Myocyte (in vitro differentiated cells): ENCODE measurements at regions not wholly inside any gene's neighbourhood (a gene's known extent, or its start where the extent isn't known, plus 50 kb on each side); places are given as distances from the start of the nearest gene placed in this dataset.
"Not testable (repeated sequence)": the region's sequence is repeated elsewhere in the genome, so short reads cannot be mapped to it uniquely, and the experiment has no call there.

Source experiments
- DNase-seq: peaks from one replicate; pipeline ENCODE4 v3.0.0-alpha.2; 2012; ENCODE audit warnings: low read depth

DNA sequence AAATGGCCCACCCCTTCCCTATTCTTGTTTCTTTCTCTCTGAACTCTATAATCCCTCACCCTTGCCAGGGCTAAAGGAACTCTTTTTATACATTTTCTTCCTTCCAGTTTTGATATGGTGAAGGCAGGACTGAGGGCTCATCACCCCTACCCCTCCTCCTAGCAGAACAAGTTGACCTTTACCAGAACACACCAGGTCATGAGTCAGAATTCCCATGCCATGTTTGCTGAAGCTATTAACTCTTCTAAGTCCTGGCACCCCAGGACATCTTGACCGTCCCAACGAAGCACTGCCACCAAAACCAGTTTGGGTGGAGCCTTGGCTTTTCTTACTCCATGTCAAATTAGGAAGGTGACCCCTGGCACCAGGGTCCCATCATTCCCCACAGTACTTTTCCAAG, 57.5 kb upstream of the DYNLT3 start:
- DNase-seq: no peak

DNA sequence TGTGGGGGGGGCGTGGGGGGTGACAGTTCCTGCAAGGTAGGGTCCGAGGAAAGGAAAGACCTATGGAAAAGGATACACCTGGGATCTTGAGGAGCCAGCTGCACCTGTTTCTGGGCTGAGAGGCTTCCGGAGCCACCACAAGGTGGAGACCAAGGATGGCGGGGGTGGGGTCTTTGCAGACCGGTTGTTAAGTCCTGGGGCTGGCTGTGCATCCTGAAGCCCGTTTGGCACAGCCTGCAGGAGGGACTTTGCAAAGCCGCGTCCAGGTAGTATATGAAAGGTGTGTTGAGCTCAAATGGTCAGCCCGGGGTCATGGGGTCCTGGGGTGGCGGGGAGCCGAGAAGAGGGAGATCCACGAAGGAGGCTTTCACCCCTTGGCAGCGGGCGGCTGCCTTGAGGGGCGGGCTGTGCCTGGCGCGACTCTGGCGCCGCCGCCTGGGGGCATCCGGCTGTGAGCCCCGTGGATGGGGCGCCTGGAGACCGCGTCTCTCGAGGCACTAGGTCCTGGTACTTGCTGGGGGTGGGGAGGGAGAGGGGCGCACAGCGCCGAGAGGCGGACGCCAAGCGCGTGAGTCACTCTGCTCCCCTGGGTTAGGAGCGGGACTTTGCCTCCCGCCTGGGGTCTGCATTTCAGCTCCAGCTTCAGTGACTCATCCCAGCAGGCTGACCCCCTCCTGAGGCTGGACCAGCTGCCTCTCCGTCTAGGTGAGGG, 58.2 kb upstream of the DYNLT3 start:
- DNase-seq: peak; percentile 27

DNA sequence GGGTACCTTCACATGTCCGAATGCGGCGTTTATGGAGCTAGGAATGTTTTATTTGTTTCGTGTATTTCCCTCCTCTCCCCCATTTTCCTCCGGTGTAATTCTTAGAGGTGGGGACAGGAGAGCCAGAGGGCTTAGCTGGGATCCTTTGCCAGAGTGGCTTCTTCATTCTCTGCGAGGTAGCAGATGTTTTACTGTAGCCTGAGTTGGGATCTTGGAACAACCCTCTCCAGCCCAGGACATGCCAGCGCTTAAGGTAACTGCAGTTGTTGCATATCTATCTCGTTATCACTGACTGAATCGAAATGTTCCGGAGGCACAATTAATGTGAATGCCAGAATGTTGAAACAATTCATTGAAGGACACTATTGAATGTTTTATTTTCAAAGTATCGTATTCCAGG, 59.0 kb upstream of the DYNLT3 start:
- no peak for DNase-seq

DNA sequence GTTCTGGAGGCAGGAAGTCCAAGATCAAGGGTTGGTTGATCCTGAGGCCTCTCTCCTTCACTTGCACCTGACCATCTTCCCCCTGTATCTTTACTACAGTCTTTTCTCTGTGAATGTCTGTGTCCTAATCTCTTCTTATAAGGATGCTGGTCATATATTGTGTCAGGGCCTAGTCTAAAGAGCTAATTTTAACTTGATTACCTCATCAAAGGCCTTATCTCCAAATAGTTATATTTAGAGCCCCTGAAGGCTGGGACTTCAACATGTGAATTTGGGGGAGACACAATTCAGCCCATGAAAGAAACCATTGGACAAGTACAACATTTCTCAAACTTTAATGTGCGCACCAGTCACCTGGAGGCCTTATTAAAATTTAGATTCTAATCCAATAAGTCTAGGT, 62.8 kb upstream of the DYNLT3 start:
- DNase-seq: no peak

DNA sequence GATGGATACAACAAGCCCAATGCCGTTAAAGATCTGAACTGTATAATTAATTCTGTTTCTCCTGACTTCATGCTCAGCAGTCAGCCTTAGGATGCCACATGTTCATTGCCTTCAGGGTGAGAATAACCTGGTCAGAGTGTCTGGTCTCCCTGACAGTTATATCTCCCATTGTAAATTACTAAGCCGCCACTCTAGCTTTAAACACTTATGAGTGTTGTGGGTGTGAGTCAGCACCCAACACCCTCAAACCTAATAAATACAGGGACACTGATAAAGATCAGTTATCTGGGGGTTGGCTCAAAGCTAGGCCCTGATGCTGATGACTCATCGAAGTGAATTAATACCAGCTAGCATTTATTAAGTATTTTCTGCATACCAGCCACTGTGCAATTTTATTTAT, 64.9 kb upstream of the DYNLT3 start:
- DNase-seq: no peak

DNA sequence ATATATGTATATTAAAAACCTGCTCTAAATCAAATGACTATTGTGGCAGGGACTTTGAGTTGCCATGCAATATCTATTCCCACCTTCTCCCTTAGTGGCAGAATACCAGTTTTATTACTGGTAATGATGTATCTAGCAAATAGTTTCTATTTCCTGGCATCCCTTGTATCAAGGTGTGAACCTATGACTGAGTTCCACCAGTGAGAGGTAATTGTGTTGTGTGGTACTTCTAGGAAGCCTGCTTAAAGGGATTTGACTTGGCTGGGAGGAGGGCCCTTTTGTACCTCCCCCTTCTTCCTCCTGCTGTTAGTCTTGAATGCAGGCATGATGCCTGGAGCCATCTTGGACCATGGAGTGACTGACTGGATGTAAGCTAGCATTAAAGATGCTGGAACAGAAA, 65.4 kb upstream of the DYNLT3 start:
- no peak for DNase-seq

DNA sequence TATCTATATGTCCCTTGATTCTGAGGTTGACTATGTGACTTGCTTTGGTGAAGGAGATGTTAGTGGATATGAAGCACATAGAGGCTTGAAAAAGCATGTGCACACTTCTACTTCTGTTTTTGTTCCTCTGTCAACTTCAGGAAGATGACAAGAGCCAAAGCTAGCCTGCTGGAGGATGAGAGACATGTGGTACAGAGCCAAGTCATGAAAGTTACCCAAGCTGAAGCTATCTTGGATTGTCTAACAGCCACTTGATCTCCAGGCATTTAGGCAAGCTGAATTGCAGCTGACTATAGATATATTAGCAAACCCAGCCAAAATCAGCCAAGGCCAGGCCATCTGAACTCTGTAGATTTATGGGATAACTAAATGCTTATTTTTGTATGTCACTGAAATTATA, 70.8 kb upstream of the DYNLT3 start:
- no peak for DNase-seq

DNA sequence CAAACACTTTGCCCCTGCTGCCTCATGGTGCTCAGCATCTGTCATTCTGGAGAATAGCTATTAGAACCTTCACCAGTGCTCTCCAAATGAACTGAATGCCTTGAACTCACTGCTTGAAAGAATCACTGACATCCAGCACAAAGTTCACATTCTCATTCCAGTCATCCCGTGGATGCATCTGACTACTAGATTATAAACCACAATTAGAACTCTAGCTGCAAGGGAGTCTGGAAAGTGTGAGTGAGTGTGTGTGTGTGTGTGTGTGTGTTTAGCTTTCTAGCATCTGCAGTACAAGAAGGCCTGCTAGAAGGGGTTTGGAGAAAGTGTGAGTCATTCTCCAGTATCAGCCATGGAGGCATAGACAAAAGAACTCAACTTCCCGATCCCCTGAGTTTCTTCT, 71.3 kb upstream of the DYNLT3 start:
- no peak for DNase-seq

DNA sequence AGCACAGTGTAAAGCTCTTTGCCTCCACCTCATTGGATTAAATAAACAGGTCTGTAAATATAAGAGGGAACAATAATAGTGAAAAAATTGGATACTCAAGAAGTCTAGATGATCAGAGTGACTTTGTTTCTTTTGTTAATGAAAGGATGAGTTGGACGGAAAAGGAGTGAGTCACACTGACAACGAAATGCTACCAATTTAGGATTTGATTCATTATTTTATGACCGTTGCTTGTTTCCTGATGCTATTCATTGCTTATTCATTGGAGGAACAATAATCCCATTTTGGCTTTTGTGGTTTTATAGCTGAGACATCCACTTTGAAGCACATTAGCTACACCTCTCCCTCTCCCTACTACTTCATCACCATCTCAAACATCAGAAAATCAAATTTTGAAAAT, 74.4 kb upstream of the DYNLT3 start:
- peak; percentile 46 for DNase-seq

DNA sequence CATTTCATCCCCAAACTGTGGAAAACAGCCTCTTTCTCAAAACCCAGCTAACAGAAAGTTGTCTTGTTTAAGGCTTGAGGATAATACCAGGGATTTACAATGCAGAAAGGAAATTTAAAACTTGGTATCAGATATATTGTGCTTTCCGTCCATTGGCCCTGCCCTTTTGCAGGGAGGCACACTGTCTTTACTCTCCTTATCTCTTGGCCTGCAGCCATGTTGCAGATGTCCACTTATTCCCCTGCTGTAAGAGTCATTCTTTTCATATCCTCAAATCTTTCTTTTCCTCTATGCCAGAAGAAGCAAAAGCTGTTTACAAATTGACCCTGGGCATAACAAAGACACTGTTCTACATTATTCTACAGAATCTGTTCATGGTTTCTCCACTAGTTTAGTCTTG, 75.6 kb upstream of the DYNLT3 start:
- no peak for DNase-seq

DNA sequence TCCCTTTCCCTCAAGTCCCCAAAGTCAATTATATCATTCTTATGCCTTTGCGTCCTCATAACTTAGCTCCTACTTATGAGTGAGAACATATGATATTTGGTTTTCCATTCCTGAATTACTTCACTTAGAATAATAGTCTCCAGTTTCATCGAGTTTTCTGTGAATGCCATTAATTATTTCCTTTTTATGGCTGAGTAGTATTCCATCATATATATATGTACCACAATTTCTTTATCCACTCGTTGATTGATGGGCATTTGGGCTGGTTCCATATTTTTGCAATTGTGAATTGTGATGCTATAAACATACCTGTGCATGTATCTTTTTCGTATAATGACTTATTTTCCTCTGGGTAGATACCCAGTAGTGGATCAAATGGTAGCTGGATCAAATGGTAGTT, 78.4 kb upstream of the DYNLT3 start:
- not testable (repeated sequence) for DNase-seq

DNA sequence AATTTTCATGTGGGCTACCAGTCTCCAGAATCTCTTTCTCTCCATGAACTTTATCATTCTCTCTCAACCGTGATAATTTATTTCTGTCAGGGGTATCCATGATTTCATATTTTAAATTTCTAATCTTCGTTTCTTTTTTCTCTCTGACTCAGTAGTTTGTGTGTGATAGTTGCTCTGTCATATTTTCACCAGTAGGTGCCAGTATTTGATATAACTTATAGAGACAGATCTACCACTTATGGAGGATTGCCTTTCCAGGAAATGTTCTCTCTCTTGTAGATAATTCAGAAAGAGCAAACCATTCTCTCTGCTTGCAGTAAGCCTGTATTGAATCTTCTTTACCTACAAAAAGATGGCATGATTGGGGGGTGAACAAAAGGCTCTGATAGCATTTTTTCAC, 79.3 kb upstream of the DYNLT3 start:
- DNase-seq: peak; percentile 41

DNA sequence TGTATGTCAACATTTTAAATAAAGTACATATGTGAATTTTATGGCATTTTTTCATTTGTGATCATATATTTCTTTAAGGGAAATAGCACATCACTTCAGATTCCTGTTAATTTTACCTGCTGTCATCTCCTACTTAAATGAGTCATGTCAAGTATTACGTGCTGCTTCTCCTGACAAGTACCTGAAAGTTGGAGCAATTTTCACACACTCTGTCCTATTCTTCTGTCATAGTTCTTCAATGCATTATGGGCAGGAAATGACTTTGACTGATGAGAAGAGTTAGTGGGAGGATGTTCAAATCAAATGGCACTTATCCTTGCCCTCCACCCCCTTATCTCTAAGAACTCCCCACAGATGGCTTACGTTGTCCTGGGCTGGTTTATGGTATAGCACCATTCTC, 64.2 kb upstream of the SYTL5 start:
- DNase-seq: no peak

DNA sequence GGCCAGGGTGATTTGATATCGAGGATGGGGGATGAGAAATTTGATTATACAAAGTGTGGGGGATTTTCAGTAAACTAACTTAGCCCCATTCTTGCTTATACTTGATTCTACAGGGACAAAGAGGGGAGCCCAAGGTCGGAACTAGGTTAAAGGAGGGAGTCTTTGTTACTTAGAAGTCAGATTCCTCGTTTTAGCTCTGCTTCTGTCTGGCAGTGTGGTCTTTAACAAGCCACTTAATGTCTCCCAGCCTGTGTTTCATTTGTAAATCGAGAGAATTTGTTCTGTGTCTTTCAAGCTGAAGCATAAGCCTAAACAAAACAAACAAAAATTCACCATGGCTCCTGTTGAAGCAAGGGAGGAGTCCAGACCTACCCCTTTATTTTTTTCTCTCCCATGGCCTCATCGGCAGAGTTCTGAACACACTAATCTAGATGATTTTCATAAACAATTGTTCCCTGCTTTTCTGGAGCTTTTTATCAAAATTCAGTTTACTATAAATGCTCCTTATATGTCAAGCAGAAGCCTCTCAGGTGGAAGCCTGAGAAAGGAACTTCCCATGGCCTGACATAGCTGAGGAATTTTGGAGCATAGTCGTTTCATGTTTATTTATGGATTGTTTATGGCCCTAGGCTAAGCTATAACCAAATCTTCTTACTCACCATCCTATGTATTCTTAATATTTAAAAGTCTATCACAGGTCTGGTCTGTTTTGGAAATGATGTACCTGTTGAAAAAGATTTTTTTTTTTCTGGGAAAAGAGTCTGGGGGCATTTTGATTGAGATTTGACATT, 62.6 kb upstream of the SYTL5 start:
- no peak for DNase-seq

DNA sequence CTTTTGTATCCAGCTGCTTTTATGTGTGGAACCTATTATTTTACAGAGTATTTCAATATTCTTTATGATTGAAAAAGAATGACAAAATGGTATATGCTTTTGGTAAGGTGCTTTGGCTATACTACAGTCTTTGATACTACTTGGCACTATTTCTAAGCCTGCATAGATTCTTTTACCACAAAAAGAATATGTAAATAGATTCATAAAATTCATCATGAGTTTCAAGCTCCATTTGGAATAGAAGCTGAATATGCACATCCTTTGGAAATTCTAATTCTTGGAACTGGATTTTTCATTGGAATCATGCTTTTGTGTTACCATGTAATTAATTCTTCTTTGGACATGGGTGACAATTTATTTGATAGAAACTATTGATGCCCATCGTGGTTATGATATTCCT, 60.2 kb upstream of the SYTL5 start:
- no peak for DNase-seq

DNA sequence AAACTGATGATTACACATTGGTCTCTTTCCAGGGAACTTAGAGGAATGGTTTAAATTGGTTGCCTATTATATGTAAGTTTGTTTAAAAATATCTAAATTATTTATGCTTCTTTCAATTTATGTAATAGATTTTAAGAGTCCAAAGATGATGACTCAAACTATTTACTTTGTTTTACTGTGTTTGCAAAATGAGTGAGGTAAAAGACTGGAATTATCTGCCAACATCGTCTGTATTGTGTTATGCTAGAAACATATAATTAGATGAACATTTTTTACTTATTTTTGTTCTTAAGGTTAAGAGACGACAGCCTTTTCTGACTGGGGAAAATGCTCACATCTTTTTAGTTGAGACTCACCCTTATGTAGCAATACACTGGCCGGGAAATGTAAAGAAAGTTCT, 51.1 kb upstream of the SYTL5 start:
- DNase-seq: no peak

DNA sequence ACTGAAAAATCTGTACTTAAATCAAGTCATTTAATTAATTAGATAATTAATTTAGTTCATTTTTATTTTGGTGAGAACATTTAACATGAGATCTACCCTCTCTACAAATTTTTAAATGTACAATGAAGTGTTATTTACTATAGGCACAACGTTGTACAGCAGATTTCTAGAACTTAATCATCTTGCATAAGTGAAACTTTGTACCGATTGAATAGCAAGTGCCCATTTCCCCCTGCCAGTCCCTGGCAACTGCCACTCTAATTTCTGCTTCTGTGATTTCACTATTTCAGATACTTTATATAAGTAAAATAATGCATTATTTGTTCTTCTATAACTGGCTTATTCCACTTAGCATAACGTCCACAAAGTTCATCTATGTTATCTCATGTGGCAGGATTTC, 50.1 kb upstream of the SYTL5 start:
- DNase-seq: no peak
